Panc1 (cell line): ENCODE measurements at regions not wholly inside any gene's neighbourhood (a gene's known extent, or its start where the extent isn't known, plus 50 kb on each side); places are given as distances from the start of the nearest gene placed in this dataset.
"Not testable (repeated sequence)": the region's sequence is repeated elsewhere in the genome, so short reads cannot be mapped to it uniquely, and the experiment has no call there.

ENCODE experiments used
- ATAC-seq: fragments of 200-7000 bp; cut with Tn5 transposase; 2 replicates; pipeline ENCODE4 v1.9.1; 2020; ENCODE audit warnings: mild to moderate bottlenecking, moderate library complexity
- BruUV-seq: library from RNA; stranded (reverse); fragments of 400-500 nt; replicated peaks from 2 replicates; lab custom pipeline; 2021; lab: Mats Ljungman, UMichigan
- CTCF ChIA-PET: fragments of 300-600 bp; sonication (Branson Sonifier 250); formaldehyde crosslinking; loops from one replicate; lab custom pipeline; 2022; ENCODE audit warnings: antibody characterized with exemption; lab: Charles Lee
- POLR2A ChIA-PET: fragments of 300-600 bp; sonication (Branson Sonifier 250); formaldehyde crosslinking; loops from one replicate; lab custom pipeline; 2022; ENCODE audit warnings: antibody characterized with exemption; lab: Charles Lee
- DNase-seq: peaks from one replicate; pipeline ENCODE4 v3.0.0-alpha.2; 2010; ENCODE audit warnings: low read depth, low spot score
- H3K27ac ChIP-seq: 2 replicates; pipeline ENCODE4 v1.5.1; 2011; ENCODE audit warnings: mild to moderate bottlenecking, low read length, inconsistent platforms
- H3K27me3 ChIP-seq: fragments of 200-500 bp; sonication (Bioruptor generic); 2 replicates; pipeline ENCODE4 v1.6.0; 2014; ENCODE audit warnings: low read length, inconsistent platforms; ENCODE audit not compliant: control insufficient read depth, insufficient read depth
- H3K36me3 ChIP-seq: fragments of 200-500 bp; sonication (Bioruptor generic); 2 replicates; pipeline ENCODE4 v1.5.1; 2014; ENCODE audit warnings: inconsistent platforms, mild to moderate bottlenecking, low read length, moderate library complexity; ENCODE audit not compliant: control insufficient read depth, insufficient read depth
- H3K4me1 ChIP-seq: 2 replicates; pipeline ENCODE4 v1.5.1; 2011; ENCODE audit warnings: inconsistent platforms, mild to moderate bottlenecking, low read length, moderate library complexity; ENCODE audit not compliant: control insufficient read depth, insufficient read depth
- H3K4me3 ChIP-seq, 2 experiments: 2 replicates each; pipeline ENCODE4 v1.5.1; 2011 to 2012; ENCODE audit warnings: low read depth in 2 of 2, low read length in 2 of 2, mild to moderate bottlenecking in 2 of 2, inconsistent platforms in 1 of 2, moderate library complexity in 1 of 2
- H3K9me3 ChIP-seq: fragments of 200-500 bp; sonication (Bioruptor generic); 2 replicates; pipeline ENCODE4 v1.5.1; 2014; ENCODE audit warnings: low read depth, mild to moderate bottlenecking, inconsistent platforms, low read length, moderate library complexity; ENCODE audit not compliant: control insufficient read depth, insufficient read depth
- CTCF ChIP-seq: fragments of 450-650 bp; IDR thresholded peaks from 2 replicates; pipeline ENCODE4 v1.5.1; 2017; ENCODE audit warnings: mild to moderate bottlenecking
- POLR2AphosphoS5 ChIP-seq: IDR thresholded peaks from 2 replicates; pipeline ENCODE4 v1.6.1; 2012; ENCODE audit warnings: mild to moderate bottlenecking, low read depth, low read length, moderate library complexity
- SIN3A ChIP-seq: IDR thresholded peaks from 2 replicates; pipeline ENCODE4 v1.6.1; 2012; ENCODE audit warnings: low read depth, mild to moderate bottlenecking, low read length, moderate library complexity, borderline replicate concordance; ENCODE audit not compliant: insufficient read depth
- TCF7L2 ChIP-seq: IDR thresholded peaks from 2 replicates; pipeline ENCODE4 v1.6.1; 2011; ENCODE audit warnings: mild to moderate bottlenecking, low read depth, low read length, inconsistent platforms
- in situ Hi-C: cut with HindIII; loops from 2 replicates; pipeline ENCODE4 v1.10.0; 2016; ENCODE audit warnings: low sequenced_read_pairs, low pct_unique_long_range_greater_than_20kb
- intact Hi-C: fragments of 100-400 bp; cut with micrococcal nuclease; formaldehyde crosslinking; loops from one replicate; pipeline ENCODE4 v1.10.0; 2022; ENCODE audit not compliant: unreplicated experiment
- TF ChIP-seq, protein P1 (sequence below), 2 experiments: IDR thresholded peaks; 2 replicates each; pipeline ENCODE4 v1.6.1; 2011 to 2012; ENCODE audit warnings: low read depth in 2 of 2, control low read depth in 1 of 2, low read length in 1 of 2, mild to moderate bottlenecking in 1 of 2, moderate library complexity in 1 of 2; ENCODE audit not compliant: insufficient read depth in 1 of 2

DNA sequence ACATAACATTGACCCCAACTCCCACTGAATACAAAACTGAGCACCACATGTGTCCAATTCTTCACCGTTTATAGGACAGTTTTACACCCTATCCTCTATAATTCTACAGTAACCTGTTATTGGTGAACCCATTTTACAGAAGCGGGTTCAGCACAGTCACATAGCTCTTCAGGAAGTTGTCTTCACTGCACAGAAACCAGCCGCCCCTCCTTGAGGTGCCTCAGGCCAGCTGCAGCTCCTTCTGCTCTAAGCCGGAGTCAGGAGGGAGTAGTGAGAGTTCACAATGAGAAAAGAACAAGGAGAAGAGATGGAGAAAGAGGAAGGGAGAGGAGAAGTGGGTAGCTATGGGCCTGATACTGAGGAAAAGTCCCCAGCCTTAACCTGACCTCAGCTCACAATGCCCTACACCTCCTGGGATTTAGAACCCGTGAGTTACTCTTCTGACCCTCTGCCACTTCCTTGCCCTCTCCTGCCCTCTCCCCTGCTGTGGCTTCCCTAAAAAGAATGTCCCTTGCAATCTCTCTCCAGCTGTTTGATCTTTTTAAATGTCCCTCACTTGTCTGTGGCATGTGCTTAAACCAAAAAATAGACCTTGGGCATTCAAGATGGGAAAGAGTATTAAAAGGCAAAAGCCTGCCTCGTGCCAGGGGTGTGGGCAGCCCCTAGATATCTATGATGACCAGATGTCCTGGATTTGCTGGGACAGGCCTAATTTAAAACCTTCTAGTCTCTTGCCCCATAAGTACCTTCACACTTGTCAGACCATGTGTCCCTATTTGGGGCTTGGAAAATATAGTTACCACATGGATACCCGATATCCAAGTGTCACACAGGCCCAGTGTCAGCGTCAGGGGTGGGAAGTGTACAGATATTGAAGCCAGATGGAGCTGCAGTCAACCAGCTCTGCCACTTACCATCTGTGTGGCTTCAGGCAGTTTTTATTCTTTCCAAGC, 71.3 kb upstream of the HES1 start:
- intact Hi-C loops (no loop called here), in situ Hi-C loops (no loop called here)
- no peaks in the 10 kb centered on the region for H3K36me3 ChIP-seq
- no peak for TF ChIP-seq TCF7L2
- no peak for TF ChIP-seq POLR2AphosphoS5
- no peak for TF ChIP-seq CTCF
- TF ChIP-seq, protein P1, sequence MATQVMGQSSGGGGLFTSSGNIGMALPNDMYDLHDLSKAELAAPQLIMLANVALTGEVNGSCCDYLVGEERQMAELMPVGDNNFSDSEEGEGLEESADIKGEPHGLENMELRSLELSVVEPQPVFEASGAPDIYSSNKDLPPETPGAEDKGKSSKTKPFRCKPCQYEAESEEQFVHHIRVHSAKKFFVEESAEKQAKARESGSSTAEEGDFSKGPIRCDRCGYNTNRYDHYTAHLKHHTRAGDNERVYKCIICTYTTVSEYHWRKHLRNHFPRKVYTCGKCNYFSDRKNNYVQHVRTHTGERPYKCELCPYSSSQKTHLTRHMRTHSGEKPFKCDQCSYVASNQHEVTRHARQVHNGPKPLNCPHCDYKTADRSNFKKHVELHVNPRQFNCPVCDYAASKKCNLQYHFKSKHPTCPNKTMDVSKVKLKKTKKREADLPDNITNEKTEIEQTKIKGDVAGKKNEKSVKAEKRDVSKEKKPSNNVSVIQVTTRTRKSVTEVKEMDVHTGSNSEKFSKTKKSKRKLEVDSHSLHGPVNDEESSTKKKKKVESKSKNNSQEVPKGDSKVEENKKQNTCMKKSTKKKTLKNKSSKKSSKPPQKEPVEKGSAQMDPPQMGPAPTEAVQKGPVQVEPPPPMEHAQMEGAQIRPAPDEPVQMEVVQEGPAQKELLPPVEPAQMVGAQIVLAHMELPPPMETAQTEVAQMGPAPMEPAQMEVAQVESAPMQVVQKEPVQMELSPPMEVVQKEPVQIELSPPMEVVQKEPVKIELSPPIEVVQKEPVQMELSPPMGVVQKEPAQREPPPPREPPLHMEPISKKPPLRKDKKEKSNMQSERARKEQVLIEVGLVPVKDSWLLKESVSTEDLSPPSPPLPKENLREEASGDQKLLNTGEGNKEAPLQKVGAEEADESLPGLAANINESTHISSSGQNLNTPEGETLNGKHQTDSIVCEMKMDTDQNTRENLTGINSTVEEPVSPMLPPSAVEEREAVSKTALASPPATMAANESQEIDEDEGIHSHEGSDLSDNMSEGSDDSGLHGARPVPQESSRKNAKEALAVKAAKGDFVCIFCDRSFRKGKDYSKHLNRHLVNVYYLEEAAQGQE (IDR thresholded peaks at IDR 0.05; ENCODE audit: insufficient read depth in 1 of 2, low read depth in 2 of 2, low read length in 1 of 2): no peak
- TF ChIP-seq SIN3A: no peak
- H3K4me1 ChIP-seq: no peaks in the 10 kb centered on the region; the same call in none of the 2 replicates
- ChIA-PET CTCF (no interaction called here), POLR2A (no interaction called here)
- H3K27ac ChIP-seq: peak overlapping the region; percentile 29; the same call in 1 of the 2 replicates
- no peaks in the 10 kb centered on the region for H3K9me3 ChIP-seq
- no peak overlapping the region for H3K4me3 ChIP-seq
- ATAC-seq (no peak), DNase-seq (no peak)
- BruUV-seq: no TSS peak
- no peaks in the 10 kb centered on the region for H3K27me3 ChIP-seq

DNA sequence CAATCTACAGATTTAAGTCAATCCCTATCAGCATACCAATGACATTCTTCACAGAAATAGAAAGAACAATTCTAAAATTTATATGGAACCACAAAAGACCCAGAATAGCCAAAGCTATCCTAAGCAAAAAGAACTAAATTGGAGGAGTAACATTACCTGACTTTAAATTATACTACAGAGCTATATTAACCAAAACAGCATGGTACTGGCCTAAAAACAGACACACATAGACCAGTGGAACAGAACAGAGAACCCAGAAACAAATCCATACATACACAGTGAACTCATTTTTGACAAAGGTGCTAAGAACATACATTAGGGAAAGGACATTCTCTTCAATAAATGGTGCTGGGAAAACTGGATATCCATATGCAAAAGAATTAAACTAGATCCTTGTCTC, 68.6 kb upstream of the HES1 start:
- H3K27ac ChIP-seq, ATAC-seq, intact Hi-C loops, in situ Hi-C loops, H3K9me3 ChIP-seq, H3K27me3 ChIP-seq, BruUV-seq, CTCF ChIA-PET, H3K4me3 ChIP-seq, H3K36me3 ChIP-seq, POLR2A ChIA-PET, DNase-seq: not testable (repeated sequence)
- peaks cover 17% of the 10 kb centered on the region for H3K4me1 ChIP-seq

GRCh38 chr3:194067949-194068362, 68.0 kb upstream of the HES1 start:
- Histone ChIP-seq H3K36me3 (no peaks in the 10 kb centered on the region), H3K27ac (no peak overlapping the region), H3K4me1 (peaks cover 23% of the 10 kb centered on the region), H3K27me3 (no peaks in the 10 kb centered on the region), H3K4me3 (no peak overlapping the region), H3K9me3 (no peaks in the 10 kb centered on the region)
- intact Hi-C loops: no loop called here
- ATAC-seq (no peak), DNase-seq (no peak)
- ChIA-PET POLR2A (no interaction called here), CTCF (no interaction called here)
- no peak for TF ChIP-seq POLR2AphosphoS5
- TF ChIP-seq CTCF: no peak
- TF ChIP-seq SIN3A: no peak
- TF ChIP-seq, protein P1 (IDR thresholded peaks at IDR 0.05; ENCODE audit: insufficient read depth in 1 of 2, low read depth in 2 of 2, low read length in 1 of 2): no peak
- no peak for TF ChIP-seq TCF7L2
- in situ Hi-C loops: no loop called here
- BruUV-seq: no TSS peak
